ENCODE measurements at regions not wholly inside any gene's neighbourhood (a gene's known extent, or its start where the extent isn't known, plus 50 kb on each side); places are given as distances from the start of the nearest gene placed in this dataset.

DNA sequence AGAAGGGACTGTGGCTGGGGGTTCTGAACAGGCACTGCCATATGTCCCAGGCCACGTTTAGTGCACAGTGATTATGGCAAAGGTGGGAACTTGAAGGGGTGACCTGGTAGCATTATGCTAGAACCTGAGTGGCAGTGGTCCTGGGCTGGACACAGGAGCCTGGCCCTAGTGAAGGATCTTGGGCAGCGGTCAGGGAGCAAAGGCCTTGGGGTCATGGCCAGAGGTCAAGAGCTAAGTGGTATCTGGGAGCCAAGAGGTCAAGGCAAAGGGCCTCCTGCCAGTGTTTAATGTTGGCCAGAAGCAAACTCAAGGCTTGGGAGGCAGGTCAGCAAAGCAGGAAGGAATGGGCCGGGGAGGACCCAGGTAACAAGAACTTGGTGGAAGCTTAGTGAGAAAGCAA lies 254.5 kb downstream of the CDH26 start:
- TF ChIP-seq, protein P1, sequence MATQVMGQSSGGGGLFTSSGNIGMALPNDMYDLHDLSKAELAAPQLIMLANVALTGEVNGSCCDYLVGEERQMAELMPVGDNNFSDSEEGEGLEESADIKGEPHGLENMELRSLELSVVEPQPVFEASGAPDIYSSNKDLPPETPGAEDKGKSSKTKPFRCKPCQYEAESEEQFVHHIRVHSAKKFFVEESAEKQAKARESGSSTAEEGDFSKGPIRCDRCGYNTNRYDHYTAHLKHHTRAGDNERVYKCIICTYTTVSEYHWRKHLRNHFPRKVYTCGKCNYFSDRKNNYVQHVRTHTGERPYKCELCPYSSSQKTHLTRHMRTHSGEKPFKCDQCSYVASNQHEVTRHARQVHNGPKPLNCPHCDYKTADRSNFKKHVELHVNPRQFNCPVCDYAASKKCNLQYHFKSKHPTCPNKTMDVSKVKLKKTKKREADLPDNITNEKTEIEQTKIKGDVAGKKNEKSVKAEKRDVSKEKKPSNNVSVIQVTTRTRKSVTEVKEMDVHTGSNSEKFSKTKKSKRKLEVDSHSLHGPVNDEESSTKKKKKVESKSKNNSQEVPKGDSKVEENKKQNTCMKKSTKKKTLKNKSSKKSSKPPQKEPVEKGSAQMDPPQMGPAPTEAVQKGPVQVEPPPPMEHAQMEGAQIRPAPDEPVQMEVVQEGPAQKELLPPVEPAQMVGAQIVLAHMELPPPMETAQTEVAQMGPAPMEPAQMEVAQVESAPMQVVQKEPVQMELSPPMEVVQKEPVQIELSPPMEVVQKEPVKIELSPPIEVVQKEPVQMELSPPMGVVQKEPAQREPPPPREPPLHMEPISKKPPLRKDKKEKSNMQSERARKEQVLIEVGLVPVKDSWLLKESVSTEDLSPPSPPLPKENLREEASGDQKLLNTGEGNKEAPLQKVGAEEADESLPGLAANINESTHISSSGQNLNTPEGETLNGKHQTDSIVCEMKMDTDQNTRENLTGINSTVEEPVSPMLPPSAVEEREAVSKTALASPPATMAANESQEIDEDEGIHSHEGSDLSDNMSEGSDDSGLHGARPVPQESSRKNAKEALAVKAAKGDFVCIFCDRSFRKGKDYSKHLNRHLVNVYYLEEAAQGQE (IDR thresholded peaks at IDR 0.05; ENCODE audit: insufficient replicate concordance, low read depth), result no peak
- TF ChIP-seq, protein P2, sequence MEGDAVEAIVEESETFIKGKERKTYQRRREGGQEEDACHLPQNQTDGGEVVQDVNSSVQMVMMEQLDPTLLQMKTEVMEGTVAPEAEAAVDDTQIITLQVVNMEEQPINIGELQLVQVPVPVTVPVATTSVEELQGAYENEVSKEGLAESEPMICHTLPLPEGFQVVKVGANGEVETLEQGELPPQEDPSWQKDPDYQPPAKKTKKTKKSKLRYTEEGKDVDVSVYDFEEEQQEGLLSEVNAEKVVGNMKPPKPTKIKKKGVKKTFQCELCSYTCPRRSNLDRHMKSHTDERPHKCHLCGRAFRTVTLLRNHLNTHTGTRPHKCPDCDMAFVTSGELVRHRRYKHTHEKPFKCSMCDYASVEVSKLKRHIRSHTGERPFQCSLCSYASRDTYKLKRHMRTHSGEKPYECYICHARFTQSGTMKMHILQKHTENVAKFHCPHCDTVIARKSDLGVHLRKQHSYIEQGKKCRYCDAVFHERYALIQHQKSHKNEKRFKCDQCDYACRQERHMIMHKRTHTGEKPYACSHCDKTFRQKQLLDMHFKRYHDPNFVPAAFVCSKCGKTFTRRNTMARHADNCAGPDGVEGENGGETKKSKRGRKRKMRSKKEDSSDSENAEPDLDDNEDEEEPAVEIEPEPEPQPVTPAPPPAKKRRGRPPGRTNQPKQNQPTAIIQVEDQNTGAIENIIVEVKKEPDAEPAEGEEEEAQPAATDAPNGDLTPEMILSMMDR (IDR thresholded peaks at IDR 0.05; ENCODE audit: insufficient read depth, low read length), result no peak
- TF ChIP-seq POLR2AphosphoS5 (IDR thresholded peaks at IDR 0.05; ENCODE audit: low read depth), result no peak
- no peak for TF ChIP-seq SPI1 (IDR thresholded peaks at IDR 0.05; ENCODE audit: borderline replicate concordance, low read depth)
- TF ChIP-seq GABPA (IDR thresholded peaks at IDR 0.05; ENCODE audit: low read depth), result no peak

Measured in HL-60 (cell line).